Activated CD8-positive, alpha-beta memory T cell treated with anti-CD3 and anti-CD28 coated beads for 48 hours (primary cell): ENCODE measurements at regions not wholly inside any gene's neighbourhood (a gene's known extent, or its start where the extent isn't known, plus 50 kb on each side); places are given as distances from the start of the nearest gene placed in this dataset.
"Not testable (repeated sequence)": the region's sequence is repeated elsewhere in the genome, so short reads cannot be mapped to it uniquely, and the experiment has no call there.

ENCODE experiments used
- DNase-seq, 3 experiments: peaks; one replicate each; pipeline ENCODE4 v3.0.0-alpha.2; 2020; ENCODE audit warnings: low read depth in 2 of 3, low spot score in 2 of 3

- no peak for DNase-seq
These were observed 72.1 kb downstream of the TMEM212 start for GRCh38 chr3:171915275-171915674.

GRCh38 chr3:171916888-171917287 lies 73.7 kb downstream of the TMEM212 start:
- no peak for DNase-seq

GRCh38 chr3:171922629-171923028 lies 79.5 kb downstream of the TMEM212 start:
- DNase-seq, result not testable (repeated sequence)

GRCh38 chr3:171923668-171924067 lies 80.5 kb downstream of the TMEM212 start:
- DNase-seq, result not testable (repeated sequence)

- DNase-seq, result not testable (repeated sequence)
These were observed 81.7 kb downstream of the TMEM212 start for GRCh38 chr3:171924864-171925263.

- DNase-seq, result no peak
These were observed 89.0 kb downstream of the TMEM212 start for GRCh38 chr3:171932153-171932611.

GRCh38 chr3:171933441-171933840 lies 90.3 kb downstream of the TMEM212 start:
- no peak for DNase-seq

- no peak for DNase-seq
These were observed 92.3 kb downstream of the TMEM212 start for GRCh38 chr3:171935261-171936123.

- DNase-seq, result no peak
These were observed 93.2 kb downstream of the TMEM212 start for GRCh38 chr3:171936191-171936841.

- no peak for DNase-seq
These were observed 96.4 kb downstream of the TMEM212 start for GRCh38 chr3:171939578-171939977.

- no peak for DNase-seq
These were observed 97.1 kb downstream of the TMEM212 start for GRCh38 chr3:171940151-171940649.

- DNase-seq, result no peak
These were observed 95.9 kb upstream of the FNDC3B start for GRCh38 chr3:171943262-171944117.

GRCh38 chr3:171944118-171945016 lies 95.0 kb upstream of the FNDC3B start:
- no peak for DNase-seq

- DNase-seq, result no peak
These were observed 90.7 kb upstream of the FNDC3B start for GRCh38 chr3:171948674-171949073.

GRCh38 chr3:171949554-171949953 lies 89.8 kb upstream of the FNDC3B start:
- no peak for DNase-seq

- no peak for DNase-seq
These were observed 89.0 kb upstream of the FNDC3B start for GRCh38 chr3:171950373-171950772.

GRCh38 chr3:171951597-171951996 lies 87.8 kb upstream of the FNDC3B start:
- no peak for DNase-seq

- DNase-seq, result no peak
These were observed 85.9 kb upstream of the FNDC3B start for GRCh38 chr3:171953301-171954022.

GRCh38 chr3:171954690-171955383 lies 84.5 kb upstream of the FNDC3B start:
- DNase-seq, result no peak
